OCI-LY3 (cell line): ENCODE measurements at regions not wholly inside any gene's neighbourhood (a gene's known extent, or its start where the extent isn't known, plus 50 kb on each side); places are given as distances from the start of the nearest gene placed in this dataset.

ENCODE experiments used
- H2AFZ ChIP-seq: fragments of 200-600, 300-600 bp; shearing (Covaris generic); 2 replicates; pipeline ENCODE4 v1.6.0; 2014; ENCODE audit warnings: antibody characterized with exemption, low read depth, low read length
- H3K27ac ChIP-seq: fragments of 200-600, 300-600 bp; sonication (generic); 2 replicates; pipeline ENCODE4 v1.5.1; 2014; ENCODE audit warnings: mild to moderate bottlenecking, low read length, moderate library complexity, mixed read lengths
- H3K27me3 ChIP-seq: fragments of 200-600, 300-600 bp; sonication (generic); 2 replicates; pipeline ENCODE4 v1.6.1; 2014; ENCODE audit warnings: low read depth, low read length, mixed read lengths
- H3K36me3 ChIP-seq: fragments of 200-600, 300-600 bp; sonication (generic); replicated peaks from 2 replicates; pipeline ENCODE3; 2014; ENCODE audit warnings: low read depth, low read length, mixed read lengths
- H3K4me1 ChIP-seq: fragments of 300-600, 200-600 bp; sonication (generic); 2 replicates; pipeline ENCODE4 v1.6.1; 2014; ENCODE audit warnings: low read length, mixed read lengths
- H3K4me2 ChIP-seq: fragments of 200-600, 300-600 bp; sonication (generic); 2 replicates; pipeline ENCODE4 v1.6.1; 2014; ENCODE audit warnings: low read length, mixed read lengths
- H3K4me3 ChIP-seq: fragments of 300-600, 200-600 bp; sonication (generic); 2 replicates; pipeline ENCODE4 v1.5.1; 2014; ENCODE audit warnings: antibody characterized with exemption, mild to moderate bottlenecking, low read length, moderate library complexity
- H3K79me2 ChIP-seq: fragments of 300-600, 200-600 bp; shearing (Covaris generic); 2 replicates; pipeline ENCODE4 v1.6.1; 2014; ENCODE audit warnings: mild to moderate bottlenecking, low read length, mixed read lengths
- H3K9ac ChIP-seq: fragments of 300-600, 200-600 bp; shearing (Covaris generic); 2 replicates; pipeline ENCODE4 v1.6.0; 2014; ENCODE audit warnings: mild to moderate bottlenecking, low read length, moderate library complexity
- H3K9me3 ChIP-seq: fragments of 200-600, 300-600 bp; shearing (Covaris generic); 2 replicates; pipeline ENCODE4 v1.6.1; 2014; ENCODE audit warnings: low read length, mixed read lengths; ENCODE audit not compliant: insufficient read depth
- H4K20me1 ChIP-seq: fragments of 200-600, 300-600 bp; sonication (generic); 2 replicates; pipeline ENCODE4 v1.6.1; 2016; ENCODE audit warnings: low read length, mixed read lengths; ENCODE audit not compliant: insufficient read depth
- CTCF ChIP-seq: fragments of 200-600, 300-600 bp; sonication (generic); IDR thresholded peaks from 2 replicates; pipeline ENCODE4 v1.5.1; 2014; ENCODE audit warnings: antibody characterized with exemption, low read length, low read depth
- EZH2phosphoT487 ChIP-seq: fragments of 200-600 bp; shearing (Covaris generic); IDR thresholded peaks from 2 replicates; pipeline ENCODE4 v1.6.1; 2018; ENCODE audit warnings: antibody characterized with exemption, mixed run types, low read depth

GRCh38 chr3:73955494-73956070, 330.8 kb upstream of the PDZRN3 start:
- Histone ChIP-seq H3K9ac (no peak overlapping the region), H3K9me3 (no peaks in the 10 kb centered on the region), H3K27me3 (no peaks in the 10 kb centered on the region), H3K4me3 (no peak overlapping the region), H4K20me1 (no peaks in the 10 kb centered on the region), H3K36me3 (no peaks in the 10 kb centered on the region), H3K4me1 (peaks cover 10% of the 10 kb centered on the region), H3K79me2 (no peaks in the 10 kb centered on the region), H3K27ac (no peak overlapping the region), H2AFZ (no peak overlapping the region), H3K4me2 (no peak overlapping the region)
- TF ChIP-seq CTCF (no peak), EZH2phosphoT487 (no peak)

GRCh38 chr3:73954506-73954905, 329.8 kb upstream of the PDZRN3 start:
- Histone ChIP-seq H3K4me2 (no peak overlapping the region), H4K20me1 (no peaks in the 10 kb centered on the region), H3K27me3 (no peaks in the 10 kb centered on the region), H3K4me3 (no peak overlapping the region), H3K27ac (no peak overlapping the region), H3K79me2 (no peaks in the 10 kb centered on the region), H3K4me1 (peaks cover 10% of the 10 kb centered on the region), H3K9me3 (no peaks in the 10 kb centered on the region), H2AFZ (no peak overlapping the region), H3K36me3 (no peaks in the 10 kb centered on the region), H3K9ac (no peak overlapping the region)
- TF ChIP-seq CTCF, result no peak

GRCh38 chr3:73952781-73953180, 328.0 kb upstream of the PDZRN3 start:
- Histone ChIP-seq H3K79me2 (no peaks in the 10 kb centered on the region), H3K4me3 (no peak overlapping the region), H3K9me3 (no peaks in the 10 kb centered on the region), H2AFZ (no peak overlapping the region), H3K36me3 (no peaks in the 10 kb centered on the region), H3K4me2 (no peak overlapping the region), H3K27ac (no peak overlapping the region), H3K4me1 (peaks cover 10% of the 10 kb centered on the region), H4K20me1 (no peaks in the 10 kb centered on the region), H3K27me3 (no peaks in the 10 kb centered on the region), H3K9ac (no peak overlapping the region)
- TF ChIP-seq CTCF (no peak), EZH2phosphoT487 (no peak)

GRCh38 chr3:73950865-73951558, 326.3 kb upstream of the PDZRN3 start:
- Histone ChIP-seq H3K27me3 (no peaks in the 10 kb centered on the region), H3K27ac (no peak overlapping the region), H4K20me1 (no peaks in the 10 kb centered on the region), H3K36me3 (no peaks in the 10 kb centered on the region), H3K9ac (no peak overlapping the region), H3K79me2 (no peaks in the 10 kb centered on the region), H3K9me3 (no peaks in the 10 kb centered on the region), H3K4me3 (peak overlapping the region; percentile 20; the same call in 1 of the 2 replicates), H3K4me1 (peaks cover 10% of the 10 kb centered on the region), H2AFZ (peak overlapping the region; percentile 57; the same call in 1 of the 2 replicates), H3K4me2 (peak overlapping the region; percentile 60)
- TF ChIP-seq CTCF, result no peak
